ENCODE measurements at regions not wholly inside any gene's neighbourhood (a gene's known extent, or its start where the extent isn't known, plus 50 kb on each side); places are given as distances from the start of the nearest gene placed in this dataset.

GRCh38 chr16:24645739-24646645 is 83.5 kb upstream of the TNRC6A start (continued):
- TF ChIP-seq ARID3A (IDR thresholded peaks at IDR 0.05; ENCODE audit: borderline replicate concordance, low read depth, low read length) = no peak
- no peak for TF ChIP-seq GATA2 (CRISPR knock-in tag; IDR thresholded peaks at IDR 0.05)
- no peak for TF ChIP-seq NFYB (IDR thresholded peaks at IDR 0.05; ENCODE audit: extremely low read depth, insufficient read length)

- ATAC-seq (no peak), DNase-seq (ENCODE audit: extremely low read depth in 1 of 4, low spot score in 3 of 4) (no peak), FAIRE-seq (no peak)
- peaks cover 6 to 22% of the 10 kb centered on the region in 2 experiments; a peak in 4 of 5 replicates for H3K27me3 ChIP-seq (ENCODE audit: control insufficient read depth in 2 of 2, insufficient read depth in 2 of 2, low read length in 2 of 2)
- 0% methylated on average over 2 of the region's 2 CpGs for WGBS (ENCODE audit: insufficient coverage, low coverage, missing lambda C conversion rate)
- no peaks in the 10 kb centered on the region for H3K36me3 ChIP-seq (ENCODE audit: control insufficient read depth, insufficient read depth, low read length)
- intact Hi-C loops (cut with micrococcal nuclease) = no loop called here
- no peak overlapping the region for H2AFZ ChIP-seq (ENCODE audit: low read depth, low read length)
- no peak overlapping the region for H3K4me3 ChIP-seq
- H3K4me1 ChIP-seq (replicated peaks in 1 of 2; ENCODE audit: control insufficient read depth in 2 of 2, insufficient read depth in 2 of 2, low read length in 2 of 2) = no peaks in the 10 kb centered on the region
- H3K79me2 ChIP-seq (ENCODE audit: control insufficient read depth, insufficient read depth, low read length) = no peaks in the 10 kb centered on the region
- no TSS peak for BruUV-seq (replicated peaks)
- H3K4me2 ChIP-seq (ENCODE audit: insufficient read depth, low read length) = no peak overlapping the region
- no peaks in the 10 kb centered on the region for H3K9me3 ChIP-seq (replicated peaks; ENCODE audit: control insufficient read depth, insufficient read depth, low read depth, low read length)
- no peaks in the 10 kb centered on the region for H3K9me1 ChIP-seq (ENCODE audit: control insufficient read depth, insufficient read depth, low read length)
- ChIA-PET CTCF (ENCODE audit: low intra/inter-chr PET ratio) (no interaction called here), POLR2A (interaction anchor here (0.6 to 1.3 kb wide), 3 partner anchors 11 to 571 kb away, joined by 3 to 4 read pairs (median 3); no protein-coding TSS in a partner anchor)
- H4K20me1 ChIP-seq (replicated peaks; ENCODE audit: control insufficient read depth, insufficient read depth, low read length) = no peaks in the 10 kb centered on the region
- H3K9ac ChIP-seq (ENCODE audit: insufficient read depth in 1 of 2, low read depth in 2 of 2, low read length in 2 of 2) = no peak overlapping the region
- in situ Hi-C loops (cut with MboI) = no loop called here
- H3K27ac ChIP-seq (ENCODE audit: extremely low read depth, low read depth, low read length) = no peak overlapping the region
- no peak for TF ChIP-seq NFYB (IDR thresholded peaks at IDR 0.05; ENCODE audit: extremely low read depth, insufficient read length)
- TF ChIP-seq ZNF316 (IDR thresholded peaks at IDR 0.05) = peak; percentile 25; the same call in 1 of the 2 replicates
- TF ChIP-seq FOXJ2 (tag; IDR thresholded peaks at IDR 0.05) = no peak
- no peak for TF ChIP-seq MAZ (CRISPR knock-in tag; conservative IDR thresholded peaks at IDR 0.05 in 1 of 2, IDR thresholded peaks at IDR 0.05 in 1 of 2)
- TF ChIP-seq MAFF (IDR thresholded peaks at IDR 0.05; ENCODE audit: low read length) = peak; percentile 63
- 0 out of 2 replicates have a peak, but pooled peaks have one; percentile 19 for TF ChIP-seq NFE2 (IDR thresholded peaks at IDR 0.05; ENCODE audit: low read depth)
- TF ChIP-seq MAFK (IDR thresholded peaks at IDR 0.05; ENCODE audit: low read length) = peak; percentile 36; the same call in 1 of the 2 replicates
- TF ChIP-seq ZBTB1 (CRISPR knock-in tag; IDR thresholded peaks at IDR 0.05; ENCODE audit: borderline replicate concordance, low read depth) = no peak
- TF ChIP-seq USF1 (CRISPR knock-in tag; IDR thresholded peaks at IDR 0.05) = no peak
- TF ChIP-seq TCF3 (CRISPR knock-in tag; IDR thresholded peaks at IDR 0.05) = no peak
- TF ChIP-seq RBM17 (IDR thresholded peaks at IDR 0.05; ENCODE audit: borderline replicate concordance, low read depth, low read length) = no peak
- TF ChIP-seq NFE2L1 (tag; IDR thresholded peaks at IDR 0.05; ENCODE audit: borderline replicate concordance, low read depth) = peak; percentile 44; the same call in 1 of the 2 replicates
- no peak for TF ChIP-seq NR4A1 (CRISPR knock-in tag; IDR thresholded peaks at IDR 0.05)
- TF ChIP-seq NR4A1 (tag; IDR thresholded peaks at IDR 0.05) = no peak
- no peak for TF ChIP-seq ZNF280A (IDR thresholded peaks at IDR 0.05; ENCODE audit: low read depth, partially characterized antibody)
Observed at GRCh38 chr16:24646646-24646995, 82.8 kb upstream of the TNRC6A start.
